ENCODE measurements at regions not wholly inside any gene's neighbourhood (a gene's known extent, or its start where the extent isn't known, plus 50 kb on each side); places are given as distances from the start of the nearest gene placed in this dataset.

GRCh38 chr22:22098457-22099193, 116.0 kb upstream of the TOP3B start:
- Histone ChIP-seq H3K9me3 (no peaks in the 10 kb centered on the region), H3K27ac (no peak overlapping the region), H3K4me3 (no peak overlapping the region), H3K4me1 (no peaks in the 10 kb centered on the region), H3K27me3 (ENCODE audit: low read depth) (peaks cover 22% of the 10 kb centered on the region), H3K36me3 (no peaks in the 10 kb centered on the region)
- TF ChIP-seq CTCF (IDR thresholded peaks at IDR 0.05): no peak
- ATAC-seq (peak in 1 of 2 donors; percentile 15), DNase-seq (no peak)
- intact Hi-C loops (cut with DNase I): no loop called here

GRCh38 chr22:22097727-22098228, 115.2 kb upstream of the TOP3B start:
- Histone ChIP-seq H3K36me3 (no peaks in the 10 kb centered on the region), H3K27ac (no peak overlapping the region), H3K4me1 (no peaks in the 10 kb centered on the region), H3K27me3 (ENCODE audit: low read depth) (peaks cover 24% of the 10 kb centered on the region), H3K4me3 (no peak overlapping the region), H3K9me3 (no peaks in the 10 kb centered on the region)
- DNase-seq (no peak), ATAC-seq (no peak)
- no peak for TF ChIP-seq CTCF (IDR thresholded peaks at IDR 0.05)
- intact Hi-C loops (cut with DNase I): no loop called here

DNA sequence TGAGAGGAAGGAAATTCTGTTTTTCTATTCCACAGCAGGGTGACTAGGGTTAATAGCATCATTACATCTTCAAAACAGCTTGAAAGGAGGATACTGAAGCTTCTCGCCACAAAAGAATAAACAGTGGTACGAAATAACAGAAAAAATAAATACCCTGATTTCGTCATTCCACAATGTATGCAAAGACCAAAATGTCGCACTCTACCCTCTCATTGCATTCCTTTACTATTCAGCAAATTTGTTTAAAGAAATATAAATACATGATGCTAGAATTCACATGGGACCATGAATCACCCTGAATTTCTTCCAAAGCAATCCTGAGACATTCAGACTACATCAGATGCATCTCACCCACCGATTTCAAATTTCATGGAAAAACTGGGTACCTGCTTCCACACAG, 112.3 kb upstream of the TOP3B start:
- TF ChIP-seq CTCF (IDR thresholded peaks at IDR 0.05): no peak

DNA sequence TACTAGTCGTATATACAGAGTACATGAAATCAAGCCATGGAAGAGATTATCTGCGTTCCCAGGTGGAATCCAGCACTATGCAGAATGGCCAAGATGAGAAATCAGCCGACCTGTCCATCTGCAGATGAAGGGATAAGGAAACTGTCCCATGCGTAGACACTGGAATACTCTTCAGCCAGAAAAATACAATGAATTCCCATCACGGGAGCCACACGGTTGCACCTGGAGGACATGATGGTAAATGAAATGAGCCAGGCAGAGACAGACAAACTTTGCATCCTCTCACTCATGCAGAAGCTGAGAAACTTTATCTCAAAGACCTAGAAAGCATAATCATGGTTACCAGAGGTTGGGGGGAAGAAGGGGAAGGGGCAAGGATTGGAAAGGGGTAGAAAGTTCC, 111.9 kb upstream of the TOP3B start:
- H3K36me3 ChIP-seq: no peaks in the 10 kb centered on the region
- ATAC-seq: no peak
- DNase-seq: no peak
- no peaks in the 10 kb centered on the region for H3K9me3 ChIP-seq
- H3K4me1 ChIP-seq: no peaks in the 10 kb centered on the region
- no peak overlapping the region for H3K4me3 ChIP-seq
- peaks cover 32% of the 10 kb centered on the region for H3K27me3 ChIP-seq (ENCODE audit: low read depth)
- H3K27ac ChIP-seq: no peak overlapping the region
- no peak for TF ChIP-seq CTCF (IDR thresholded peaks at IDR 0.05)
- intact Hi-C loops (cut with DNase I): no loop called here

More for the DNA sequence above, 112.3 kb upstream of the TOP3B start:
- intact Hi-C loops (cut with DNase I): no loop called here
- no peaks in the 10 kb centered on the region for H3K4me1 ChIP-seq
- no peaks in the 10 kb centered on the region for H3K36me3 ChIP-seq
- no peak for DNase-seq
- H3K4me3 ChIP-seq: no peak overlapping the region
- peaks cover 32% of the 10 kb centered on the region for H3K27me3 ChIP-seq (ENCODE audit: low read depth)
- no peak for ATAC-seq
- H3K27ac ChIP-seq: no peak overlapping the region
- H3K9me3 ChIP-seq: no peaks in the 10 kb centered on the region

DNA sequence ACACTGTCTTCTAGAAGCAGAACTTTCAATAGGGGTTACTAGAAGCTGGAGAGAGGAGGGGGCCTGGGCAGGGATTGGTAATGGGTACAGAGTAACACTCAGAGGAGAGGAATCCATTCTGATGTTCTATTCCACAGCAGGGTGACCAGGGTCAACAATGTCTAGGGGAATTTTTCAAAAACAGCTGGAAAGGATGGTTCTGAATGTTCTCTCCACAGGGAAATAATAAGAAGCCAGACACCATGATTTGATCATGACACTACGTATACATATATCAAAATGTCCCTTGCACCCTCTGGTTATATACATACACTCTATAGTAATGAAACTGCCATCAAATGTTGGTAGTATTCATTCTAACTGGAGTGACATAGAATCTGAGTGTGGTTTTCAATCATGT, 111.2 kb upstream of the TOP3B start:
- H3K4me3 ChIP-seq: no peak overlapping the region
- no peaks in the 10 kb centered on the region for H3K4me1 ChIP-seq
- intact Hi-C loops (cut with DNase I): no loop called here
- DNase-seq (no peak), ATAC-seq (no peak)
- H3K27me3 ChIP-seq (ENCODE audit: low read depth): peaks cover 32% of the 10 kb centered on the region
- H3K9me3 ChIP-seq: no peaks in the 10 kb centered on the region
- no peaks in the 10 kb centered on the region for H3K36me3 ChIP-seq
- no peak for TF ChIP-seq CTCF (IDR thresholded peaks at IDR 0.05)
- no peak overlapping the region for H3K27ac ChIP-seq
